Cerebellar cortex (tissue), 1 donor: ENCODE measurements at regions not wholly inside any gene's neighbourhood (a gene's known extent, or its start where the extent isn't known, plus 50 kb on each side); places are given as distances from the start of the nearest gene placed in this dataset.

Experiments
- DNase-seq: peaks from one replicate; pipeline ENCODE4 v3.0.0-alpha.2; 2015; ENCODE audit warnings: low spot score

GRCh38 chr16:86747761-86748160, 169.4 kb downstream of the FOXL1 start:
- no peak for DNase-seq

- no peak for DNase-seq
Observed at GRCh38 chr16:86748652-86749051, 170.3 kb downstream of the FOXL1 start.

DNA sequence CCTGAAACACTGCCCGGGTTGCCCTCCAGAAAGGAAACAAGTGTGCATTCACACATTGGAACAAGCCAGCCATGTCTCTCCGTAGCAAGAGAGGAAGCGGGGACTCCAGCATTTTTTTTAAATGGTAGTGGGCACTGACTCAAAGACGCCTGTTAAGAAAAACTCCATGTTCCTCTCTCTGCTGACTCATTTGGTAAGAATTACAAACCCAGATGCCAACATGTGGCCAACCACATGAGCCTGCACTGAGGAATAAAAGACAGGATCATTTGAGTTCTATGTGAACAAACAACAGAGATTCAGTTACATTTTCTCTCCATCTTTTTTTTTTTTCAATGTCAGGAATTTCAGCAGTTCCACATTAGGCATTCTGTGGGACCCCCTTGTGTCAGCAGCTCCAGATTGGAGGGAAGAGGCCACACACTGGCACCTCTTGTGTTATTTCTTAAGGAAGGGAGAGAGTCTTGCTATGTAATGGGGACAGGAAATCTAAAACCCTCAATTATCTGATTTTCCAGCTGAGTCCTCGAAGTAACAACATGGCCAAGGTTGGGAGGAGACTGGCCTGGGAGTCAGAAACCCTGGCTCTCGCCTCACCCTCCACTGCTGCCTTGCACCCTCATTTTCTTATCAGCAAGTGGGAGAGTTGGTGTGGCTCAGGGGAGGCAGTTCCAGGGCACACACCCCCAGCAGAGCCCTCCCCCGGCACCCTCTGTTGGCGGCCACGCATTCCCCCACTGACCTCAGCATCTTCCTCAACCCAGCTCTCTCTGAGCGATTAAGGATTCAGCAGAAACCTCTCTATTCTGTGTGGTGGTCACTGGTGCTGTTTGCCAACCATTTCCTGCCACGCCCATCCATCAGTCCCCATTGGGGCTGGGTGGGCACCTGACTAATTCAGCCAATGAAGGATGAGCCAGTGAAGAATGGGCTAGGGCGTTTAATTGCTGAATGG, 173.0 kb downstream of the FOXL1 start:
- DNase-seq: no peak

- no peak for DNase-seq
Observed at GRCh38 chr16:86752582-86753175, 174.3 kb downstream of the FOXL1 start.

DNA sequence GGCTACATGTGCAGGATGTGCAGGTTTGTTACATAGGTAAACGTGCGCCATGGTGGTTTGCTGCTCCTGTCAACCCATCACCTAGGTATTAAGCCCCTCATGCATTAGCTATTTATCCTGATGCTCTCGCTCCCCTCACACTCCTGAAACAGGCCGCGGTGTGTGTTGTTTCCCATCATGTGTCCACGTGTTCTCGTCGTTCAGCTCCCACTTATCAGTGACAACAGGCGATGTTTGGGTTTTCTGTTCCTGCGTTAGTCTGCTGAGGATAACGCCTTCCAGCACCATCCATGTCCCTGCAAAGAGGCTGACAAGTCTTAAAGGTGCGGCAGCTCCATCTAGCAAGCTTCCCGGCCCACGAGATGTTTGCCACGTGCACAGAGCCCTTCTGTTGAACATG, 175.1 kb downstream of the FOXL1 start:
- no peak for DNase-seq

DNA sequence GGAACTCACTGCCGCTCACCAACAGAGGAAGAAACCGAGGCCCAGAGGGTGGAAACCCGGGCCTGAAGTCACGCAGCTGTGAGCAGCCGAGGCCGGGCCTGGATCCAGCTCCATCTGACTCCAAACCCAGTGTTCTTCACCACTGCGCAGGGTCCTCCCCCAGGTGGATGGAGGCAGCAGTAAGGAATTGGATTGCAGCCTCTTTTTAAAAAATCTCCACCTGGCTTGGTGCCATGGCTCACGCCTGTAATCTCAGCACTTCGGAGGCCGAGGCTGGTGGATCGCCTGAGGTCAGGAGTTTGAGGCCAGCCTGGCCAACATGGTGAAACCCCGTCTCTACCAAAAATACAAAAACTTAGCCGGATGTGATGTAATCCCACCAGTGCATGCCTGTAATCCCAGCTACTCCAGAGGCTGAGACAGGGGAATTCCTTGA, 177.2 kb downstream of the FOXL1 start:
- DNase-seq: no peak

DNA sequence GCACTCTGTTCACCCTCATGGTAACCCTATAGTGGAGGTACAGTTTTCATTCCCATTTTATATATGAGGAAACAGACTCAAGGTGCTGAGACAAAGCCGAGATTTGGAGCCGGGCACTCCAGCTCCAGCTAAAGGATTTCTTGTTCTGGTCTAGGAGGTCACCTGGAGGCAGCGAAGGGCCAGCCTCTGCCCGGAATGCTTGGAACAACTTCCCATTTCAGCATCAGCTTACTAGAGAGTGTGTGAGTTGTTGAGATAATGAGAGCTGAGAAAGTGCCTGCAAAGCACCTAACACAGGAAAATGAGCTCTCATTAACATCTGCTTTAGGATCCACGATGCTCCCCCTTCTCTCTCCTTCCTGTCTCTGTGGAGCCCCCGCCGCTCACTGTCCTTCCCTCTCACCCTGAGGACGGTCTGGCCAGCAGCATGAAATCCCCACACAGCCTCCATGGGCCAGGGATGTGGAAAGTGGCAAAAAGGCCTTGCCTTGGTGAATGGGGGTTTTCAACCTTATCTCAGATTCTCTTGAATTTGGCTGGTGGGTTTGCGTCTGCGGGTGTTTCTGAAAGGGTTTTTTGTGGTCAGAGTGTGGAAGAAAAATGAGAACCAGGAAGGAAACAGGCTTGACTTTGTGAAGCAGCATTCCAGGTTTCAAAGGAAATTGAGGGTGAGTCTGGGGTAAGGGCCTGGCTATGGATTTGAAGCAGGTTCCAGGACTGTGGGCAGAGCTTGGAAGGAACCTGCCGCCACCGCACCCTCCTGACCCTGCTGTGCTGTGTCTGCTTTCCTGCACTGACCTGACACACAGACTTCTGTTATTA, 178.7 kb downstream of the FOXL1 start:
- DNase-seq: no peak

GRCh38 chr16:86757704-86758040, 179.3 kb downstream of the FOXL1 start:
- no peak for DNase-seq

- DNase-seq: no peak
Observed at GRCh38 chr16:86758932-86759331, 180.6 kb downstream of the FOXL1 start.

DNA sequence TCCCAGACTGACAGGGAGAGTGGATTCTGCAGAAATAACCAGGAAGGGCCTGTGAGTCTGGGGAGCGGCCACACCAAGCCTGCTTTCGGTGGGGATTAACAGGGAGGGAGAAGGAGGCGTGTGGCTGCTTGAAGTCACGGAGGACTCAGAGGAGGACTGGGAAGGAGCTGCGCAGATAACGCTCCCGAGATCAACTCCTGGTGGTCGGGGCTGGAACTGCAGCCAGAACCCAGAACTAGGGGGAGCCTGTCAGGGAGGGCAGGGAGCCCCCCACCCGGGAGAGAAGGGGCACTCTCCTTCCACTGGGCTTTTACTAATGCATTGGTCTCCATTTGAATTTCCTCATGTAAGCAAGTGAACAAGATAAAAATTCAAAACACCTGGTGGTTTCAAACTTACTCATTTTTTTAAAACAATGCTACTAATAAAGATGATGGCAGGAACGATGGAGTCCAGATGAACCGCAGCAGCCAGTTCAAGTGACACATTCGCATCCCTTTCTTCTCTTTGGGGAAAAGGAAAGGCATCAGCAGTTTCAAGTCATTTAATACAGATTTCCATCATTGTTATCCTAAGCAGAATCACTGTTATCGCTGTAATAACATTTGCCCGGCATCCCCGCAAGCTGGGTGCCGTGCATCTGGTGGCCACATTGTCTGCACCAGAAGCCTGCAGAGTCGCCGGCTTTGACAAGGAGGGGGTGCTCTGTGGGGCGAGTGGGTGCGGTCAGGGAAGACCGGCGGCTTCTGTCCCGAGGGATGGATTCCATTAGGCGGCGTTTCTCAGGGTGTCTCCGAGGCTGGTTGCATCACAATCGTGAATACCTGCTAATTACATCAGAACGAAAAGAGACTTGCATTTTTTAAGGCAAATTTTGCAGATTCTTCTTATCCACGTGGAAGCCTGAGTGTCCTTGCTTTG, 183.0 kb downstream of the FOXL1 start:
- no peak for DNase-seq

- DNase-seq: no peak
Observed at GRCh38 chr16:86762095-86762494, 183.7 kb downstream of the FOXL1 start.

DNA sequence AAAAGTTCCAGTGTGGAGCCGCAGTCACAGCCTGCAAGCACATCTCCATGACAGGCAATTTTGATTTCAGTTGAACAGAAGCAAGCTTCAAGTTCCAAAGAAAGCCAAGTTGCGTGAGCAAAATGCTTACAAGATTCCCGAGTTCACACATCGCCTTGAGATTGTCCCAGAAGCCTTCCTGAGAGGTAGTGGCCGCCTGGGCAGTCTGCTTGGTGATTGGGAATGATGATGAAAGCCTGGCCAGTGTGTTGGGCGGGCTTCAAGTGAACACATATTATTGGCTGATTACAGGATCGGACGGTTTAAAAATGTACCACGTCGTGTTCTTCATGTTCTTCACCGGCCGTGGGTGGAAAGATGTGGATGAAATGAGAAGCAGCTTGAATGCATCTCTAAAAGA, 185.5 kb downstream of the FOXL1 start:
- DNase-seq: no peak

GRCh38 chr16:86764551-86764950, 186.2 kb downstream of the FOXL1 start:
- no peak for DNase-seq

- DNase-seq: no peak
Observed at GRCh38 chr16:86765389-86766026, 187.2 kb downstream of the FOXL1 start.

GRCh38 chr16:86766700-86767099, 188.4 kb downstream of the FOXL1 start:
- no peak for DNase-seq

- no peak for DNase-seq
Observed at GRCh38 chr16:86768228-86768791, 190.0 kb downstream of the FOXL1 start.

GRCh38 chr16:86768999-86769398, 190.7 kb downstream of the FOXL1 start:
- DNase-seq: no peak

DNA sequence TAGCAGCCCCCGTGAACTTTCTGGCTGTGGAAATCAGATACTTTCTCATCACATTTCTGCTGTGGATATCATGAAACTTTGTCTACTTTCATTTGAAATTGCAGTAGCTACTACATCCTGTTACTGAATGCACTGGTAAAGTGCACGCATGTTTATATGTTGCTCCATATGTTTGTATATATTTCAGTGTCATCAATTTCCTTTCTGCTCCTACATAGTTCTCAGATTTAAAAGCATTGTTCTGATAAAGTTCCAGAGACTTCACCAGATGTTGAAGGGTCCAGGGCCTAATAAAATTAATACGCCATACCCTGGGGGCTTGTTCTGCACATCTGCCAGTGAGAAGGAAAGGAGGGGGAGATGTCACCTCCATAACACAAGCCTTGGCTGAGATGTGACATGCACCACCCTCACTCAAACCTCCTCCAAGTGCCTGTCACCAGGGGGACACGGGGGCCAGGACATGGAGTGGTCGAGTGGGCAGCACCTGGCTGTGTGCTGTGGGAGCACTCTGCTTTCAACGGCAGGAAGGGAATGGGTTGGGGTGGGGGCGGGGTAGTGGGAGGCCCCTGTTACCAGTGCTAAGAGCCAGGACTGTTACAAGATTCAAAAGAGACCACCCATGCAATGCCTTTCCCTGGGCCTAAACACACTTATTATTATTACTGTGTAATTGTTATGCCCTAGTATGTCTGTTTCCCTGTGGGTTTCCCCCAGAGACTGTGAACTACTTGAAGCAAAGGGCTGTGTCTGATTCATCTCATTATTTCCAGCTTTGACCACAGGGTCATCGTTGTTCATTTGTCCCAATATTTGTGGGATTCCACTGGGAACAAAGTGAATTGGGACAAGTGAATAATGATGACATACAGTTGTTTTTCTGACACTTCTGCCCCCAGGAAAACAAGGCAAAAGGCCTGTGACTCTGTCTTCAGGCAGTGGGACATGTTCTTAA, 193.4 kb downstream of the FOXL1 start:
- peak; percentile 16 for DNase-seq

- DNase-seq: peak; percentile 26
Observed at GRCh38 chr16:86772671-86773353, 194.5 kb downstream of the FOXL1 start.
